Keratinocyte (primary cell): ENCODE measurements at regions not wholly inside any gene's neighbourhood (a gene's known extent, or its start where the extent isn't known, plus 50 kb on each side); places are given as distances from the start of the nearest gene placed in this dataset.

Experiments used
- CTCF ChIP-seq, 3 experiments: IDR thresholded peaks in 1 of 3; conservative IDR thresholded peaks in 1 of 3; optimal IDR thresholded peaks in 1 of 3; 2 replicates in 2 of 3; 3 replicates in 1 of 3; pipeline versions ENCODE3 to v1.5.1; 2011; ENCODE audit warnings: low read length in 3 of 3, mild to moderate bottlenecking in 3 of 3, moderate library complexity in 2 of 3, control low read depth in 1 of 3, inconsistent platforms in 1 of 3; ENCODE audit not compliant: insufficient read depth in 2 of 3; ENCODE audit errors: extremely low read depth in 1 of 3
- EZH2 ChIP-seq: IDR thresholded peaks from one replicate; pipeline ENCODE4 v1.6.1; 2012; ENCODE audit warnings: inconsistent platforms, mild to moderate bottlenecking, low read length, moderate library complexity

GRCh38 chr10:128744811-128745305 lies 618.6 kb upstream of the MKI67 start:
- TF ChIP-seq CTCF (optimal IDR thresholded peaks at IDR 0.05 in 1 of 3, IDR thresholded peaks at IDR 0.05 in 1 of 3, conservative IDR thresholded peaks at IDR 0.05 in 1 of 3; ENCODE audit: extremely low read depth in 1 of 3, insufficient read depth in 2 of 3, low read length in 3 of 3) (no peak), EZH2 (no peak)
